HEK293 (cell line): ENCODE measurements at regions not wholly inside any gene's neighbourhood (a gene's known extent, or its start where the extent isn't known, plus 50 kb on each side); places are given as distances from the start of the nearest gene placed in this dataset.

Experiments used
- CTCF ChIA-PET: fragments of 350-600 bp; formaldehyde crosslinking; extraction: SDS; loops from one replicate; lab custom pipeline; 2021; ENCODE audit warnings: antibody characterized with exemption; lab: Yijun Ruan, JAX
- POLR2A ChIA-PET: fragments of 300-600 bp; formaldehyde crosslinking; extraction: SDS; loops from one replicate; lab custom pipeline; 2020; ENCODE audit warnings: antibody characterized with exemption, inconsistent platforms; lab: Yijun Ruan, JAX
- H3K27ac ChIP-seq: fragments of 200-500 bp; sonication (Bioruptor generic); 2 replicates; pipeline ENCODE4 v1.5.1; 2014; ENCODE audit warnings: low read depth, low read length, control low read depth, inconsistent platforms; ENCODE audit errors: extremely low read depth
- H3K36me3 ChIP-seq, 2 experiments: fragments of 200-500 bp in 1 of 2; sonication (Bioruptor generic) in 1 of 2; 1 replicate in 1 of 2; 2 replicates in 1 of 2; pipeline ENCODE4 v1.5.1; 2014 to 2017; ENCODE audit warnings: inconsistent platforms in 2 of 2, low read length in 2 of 2; ENCODE audit not compliant: control insufficient read depth in 2 of 2, insufficient read depth in 1 of 2
- H3K4me1 ChIP-seq: fragments of 200-500 bp; sonication (Bioruptor generic); 2 replicates; pipeline ENCODE4 v1.5.1; 2014; ENCODE audit warnings: mild to moderate bottlenecking, low read length, inconsistent platforms; ENCODE audit not compliant: control insufficient read depth, insufficient read depth
- H3K4me3 ChIP-seq: 2 replicates; pipeline ENCODE4 v1.5.1; 2011; ENCODE audit warnings: low read depth, mild to moderate bottlenecking, control low read depth, low read length, moderate library complexity
- H3K9me3 ChIP-seq: fragments of 200-500 bp; sonication (Bioruptor generic); 2 replicates; pipeline ENCODE4 v1.5.1; 2014; ENCODE audit warnings: low read depth, low read length, inconsistent platforms; ENCODE audit not compliant: control insufficient read depth, insufficient read depth
- BCL11A ChIP-seq: fragments of 450-650 bp; formaldehyde crosslinking; IDR thresholded peaks from 2 replicates; pipeline ENCODE4 v1.5.1; 2016; ENCODE audit warnings: low read depth, missing biosample characterization, missing genetic modification characterization
- TSHZ1 ChIP-seq: fragments of 450-650 bp; formaldehyde crosslinking; IDR thresholded peaks from 2 replicates; pipeline ENCODE4 v1.5.1; 2016; ENCODE audit warnings: missing biosample characterization, missing genetic modification characterization, borderline replicate concordance
- ZBTB1 ChIP-seq: fragments of 450-650 bp; formaldehyde crosslinking; IDR thresholded peaks from 2 replicates; pipeline ENCODE4 v1.5.1; 2016; ENCODE audit warnings: missing biosample characterization, missing genetic modification characterization
- ZBTB21 ChIP-seq: fragments of 450-650 bp; formaldehyde crosslinking; IDR thresholded peaks from 2 replicates; pipeline ENCODE4 v1.5.1; 2017; ENCODE audit warnings: missing biosample characterization, missing genetic modification characterization
- ZNF10 ChIP-seq: fragments of 450-650 bp; formaldehyde crosslinking; IDR thresholded peaks from 2 replicates; pipeline ENCODE4 v1.5.1; 2017; ENCODE audit warnings: missing biosample characterization, missing genetic modification characterization
- ZNF133 ChIP-seq: fragments of 450-650 bp; formaldehyde crosslinking; IDR thresholded peaks from 2 replicates; pipeline ENCODE4 v1.5.1; 2016; ENCODE audit warnings: missing biosample characterization, missing genetic modification characterization
- ZNF148 ChIP-seq: fragments of 450-650 bp; formaldehyde crosslinking; IDR thresholded peaks from 2 replicates; pipeline ENCODE4 v1.5.0; 2017; ENCODE audit warnings: missing biosample characterization, missing genetic modification characterization, borderline replicate concordance
- ZNF16 ChIP-seq: fragments of 450-650 bp; formaldehyde crosslinking; IDR thresholded peaks from 2 replicates; pipeline ENCODE4 v1.5.1; 2016; ENCODE audit warnings: low read depth, missing biosample characterization, missing genetic modification characterization
- ZNF223 ChIP-seq: fragments of 450-650 bp; formaldehyde crosslinking; IDR thresholded peaks from 2 replicates; pipeline ENCODE4 v1.5.1; 2016; ENCODE audit warnings: missing biosample characterization, missing genetic modification characterization
- ZNF324 ChIP-seq: fragments of 450-650 bp; formaldehyde crosslinking; IDR thresholded peaks from 2 replicates; pipeline ENCODE4 v1.5.1; 2016; ENCODE audit warnings: missing biosample characterization, missing genetic modification characterization
- ZNF398 ChIP-seq: fragments of 450-650 bp; formaldehyde crosslinking; IDR thresholded peaks from 2 replicates; pipeline ENCODE4 v1.5.1; 2017; ENCODE audit warnings: missing biosample characterization, missing genetic modification characterization
- ZNF433 ChIP-seq: fragments of 450-650 bp; formaldehyde crosslinking; IDR thresholded peaks from 2 replicates; pipeline ENCODE4 v1.5.1; 2016; ENCODE audit warnings: missing biosample characterization, missing genetic modification characterization, low read depth
- ZNF585B ChIP-seq: fragments of 450-650 bp; formaldehyde crosslinking; IDR thresholded peaks from 2 replicates; pipeline ENCODE4 v1.5.1; 2016; ENCODE audit warnings: missing biosample characterization, missing genetic modification characterization
- ZSCAN30 ChIP-seq: fragments of 450-650 bp; IDR thresholded peaks from 2 replicates; pipeline ENCODE4 v1.5.1; 2018; ENCODE audit warnings: missing biosample characterization, mild to moderate bottlenecking, missing genetic modification characterization, moderate library complexity
- ZSCAN4 ChIP-seq: fragments of 450-650 bp; formaldehyde crosslinking; IDR thresholded peaks from 2 replicates; pipeline ENCODE4 v1.5.1; 2017; ENCODE audit warnings: missing biosample characterization, missing genetic modification characterization

GRCh38 chr4:65249111-65249510 lies 421.2 kb downstream of the EPHA5 start:
- TF ChIP-seq ZNF324 (tag by site-specific recombination) (no peak), ZNF223 (tag by site-specific recombination) (no peak), ZNF16 (tag by site-specific recombination) (no peak), ZBTB1 (tag by site-specific recombination) (no peak), ZNF10 (no peak), ZNF398 (no peak), TSHZ1 (no peak), ZNF585B (tag by site-specific recombination) (no peak), ZSCAN30 (tag by site-specific recombination) (no peak), ZNF433 (no peak), ZNF133 (tag by site-specific recombination) (no peak)
- H3K4me3 ChIP-seq = no peak overlapping the region
- no peak overlapping the region for H3K27ac ChIP-seq
- ChIA-PET CTCF (no interaction called here), POLR2A (no interaction called here)
- no peaks in the 10 kb centered on the region for H3K9me3 ChIP-seq
- no peaks in the 10 kb centered on the region for H3K4me1 ChIP-seq
- H3K36me3 ChIP-seq = no peaks in the 10 kb centered on the region

GRCh38 chr4:65242156-65242846 lies 428.0 kb downstream of the EPHA5 start:
- no peak overlapping the region for H3K4me3 ChIP-seq
- H3K4me1 ChIP-seq = no peaks in the 10 kb centered on the region
- H3K36me3 ChIP-seq = no peaks in the 10 kb centered on the region
- CTCF ChIA-PET = no interaction called here
- POLR2A ChIA-PET = no interaction called here
- H3K27ac ChIP-seq = no peak overlapping the region
- H3K9me3 ChIP-seq = no peaks in the 10 kb centered on the region
- TF ChIP-seq ZNF148 (tag by site-specific recombination) = no peak
- no peak for TF ChIP-seq ZBTB21 (tag by site-specific recombination)
- TF ChIP-seq ZSCAN4 (tag by site-specific recombination) = no peak
- no peak for TF ChIP-seq BCL11A (tag by site-specific recombination)
